ENCODE measurements at regions not wholly inside any gene's neighbourhood (a gene's known extent, or its start where the extent isn't known, plus 50 kb on each side); places are given as distances from the start of the nearest gene placed in this dataset.

DNA sequence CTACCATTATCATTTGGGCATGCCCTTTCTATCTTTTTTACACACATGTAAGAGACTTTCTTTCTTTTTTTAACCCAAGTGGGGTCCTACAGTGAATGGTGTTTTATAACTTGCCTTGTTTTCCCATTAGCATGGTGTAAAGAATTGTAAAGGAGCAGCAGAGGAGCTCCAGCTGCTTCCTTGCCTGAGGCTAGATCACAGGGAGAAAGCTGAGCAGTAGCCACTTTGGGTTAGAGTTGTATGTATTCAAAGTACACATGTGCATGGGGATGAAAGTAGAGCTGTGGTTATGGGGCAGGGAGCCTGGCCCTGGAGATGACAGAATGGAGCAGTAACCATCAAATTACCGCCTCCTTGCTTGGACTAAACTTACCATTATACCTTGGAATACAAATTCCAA, 231.1 kb upstream of the PDZRN3 start:
- TF ChIP-seq POLR2A (IDR thresholded peaks at IDR 0.05) (no peak), POLR2AphosphoS5 (IDR thresholded peaks at IDR 0.05) (no peak), EP300 (IDR thresholded peaks at IDR 0.05) (no peak)
- TF ChIP-seq, protein P1, sequence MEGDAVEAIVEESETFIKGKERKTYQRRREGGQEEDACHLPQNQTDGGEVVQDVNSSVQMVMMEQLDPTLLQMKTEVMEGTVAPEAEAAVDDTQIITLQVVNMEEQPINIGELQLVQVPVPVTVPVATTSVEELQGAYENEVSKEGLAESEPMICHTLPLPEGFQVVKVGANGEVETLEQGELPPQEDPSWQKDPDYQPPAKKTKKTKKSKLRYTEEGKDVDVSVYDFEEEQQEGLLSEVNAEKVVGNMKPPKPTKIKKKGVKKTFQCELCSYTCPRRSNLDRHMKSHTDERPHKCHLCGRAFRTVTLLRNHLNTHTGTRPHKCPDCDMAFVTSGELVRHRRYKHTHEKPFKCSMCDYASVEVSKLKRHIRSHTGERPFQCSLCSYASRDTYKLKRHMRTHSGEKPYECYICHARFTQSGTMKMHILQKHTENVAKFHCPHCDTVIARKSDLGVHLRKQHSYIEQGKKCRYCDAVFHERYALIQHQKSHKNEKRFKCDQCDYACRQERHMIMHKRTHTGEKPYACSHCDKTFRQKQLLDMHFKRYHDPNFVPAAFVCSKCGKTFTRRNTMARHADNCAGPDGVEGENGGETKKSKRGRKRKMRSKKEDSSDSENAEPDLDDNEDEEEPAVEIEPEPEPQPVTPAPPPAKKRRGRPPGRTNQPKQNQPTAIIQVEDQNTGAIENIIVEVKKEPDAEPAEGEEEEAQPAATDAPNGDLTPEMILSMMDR (IDR thresholded peaks at IDR 0.05), result no peak
- no peak overlapping the region for H3K4me3 ChIP-seq
- no peak for ATAC-seq (ENCODE audit: low FRiP score in 2 of 2)

DNA sequence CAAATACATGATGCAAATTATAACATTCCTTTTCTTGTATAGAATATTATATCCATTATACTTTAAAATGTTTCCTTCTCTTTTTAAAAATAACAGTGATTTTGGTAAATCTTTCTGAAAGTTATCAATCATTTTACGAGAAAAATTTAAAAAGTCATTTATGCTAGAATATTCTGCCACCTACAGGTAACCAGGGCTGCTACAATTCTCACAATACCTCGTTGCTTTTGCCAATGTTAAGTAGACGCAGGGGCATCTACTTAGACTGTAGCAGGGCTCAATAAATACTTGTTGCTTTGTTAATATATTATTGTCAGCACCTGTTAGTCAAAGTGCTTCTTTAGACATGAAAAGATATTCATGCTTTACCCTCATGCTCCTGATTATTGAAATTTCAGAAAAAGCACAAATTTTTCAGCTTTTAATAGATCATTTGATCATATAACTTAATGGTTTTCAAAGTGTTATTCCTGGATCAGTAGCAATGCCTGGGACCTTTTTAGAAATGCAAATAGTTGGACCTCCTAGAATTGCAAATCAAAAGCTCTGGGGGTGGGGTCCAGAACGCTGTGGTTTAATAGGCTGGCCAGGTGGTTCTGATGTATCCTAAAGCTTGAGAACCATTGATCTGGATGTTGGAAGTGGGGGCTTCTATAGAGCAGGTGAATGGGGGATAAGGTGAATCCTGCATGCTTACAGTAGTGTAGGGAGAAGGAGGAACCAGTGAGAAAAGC, 223.6 kb upstream of the PDZRN3 start:
- TF ChIP-seq POLR2AphosphoS5 (IDR thresholded peaks at IDR 0.05) (no peak), EP300 (IDR thresholded peaks at IDR 0.05) (no peak), POLR2A (IDR thresholded peaks at IDR 0.05) (no peak)
- TF ChIP-seq, protein P1 (IDR thresholded peaks at IDR 0.05), result peak in 2 of 6 experiments; percentile 33 to 45
- Histone ChIP-seq H3K9me3 (no peaks in the 10 kb centered on the region), H3K27ac (no peak overlapping the region), H3K36me3 (no peaks in the 10 kb centered on the region), H3K4me1 (no peaks in the 10 kb centered on the region), H3K27me3 (no peaks in the 10 kb centered on the region), H3K4me3 (no peak overlapping the region)
- DNase-seq, result no peak
- ATAC-seq (ENCODE audit: low FRiP score in 2 of 2), result no peak
- WGBS, 2 donors, result 17% methylated on average over 4 of the region's 4 CpGs

More for the DNA sequence above, 231.1 kb upstream of the PDZRN3 start:
- 87 to 95% methylated on average over 1 of the region's 1 CpG for WGBS, 2 donors
- H3K9me3 ChIP-seq, result no peaks in the 10 kb centered on the region
- DNase-seq, result no peak
- H3K36me3 ChIP-seq, result no peaks in the 10 kb centered on the region
- H3K27me3 ChIP-seq, result no peaks in the 10 kb centered on the region
- H3K4me1 ChIP-seq, result no peaks in the 10 kb centered on the region
- H3K27ac ChIP-seq, result no peak overlapping the region

DNA sequence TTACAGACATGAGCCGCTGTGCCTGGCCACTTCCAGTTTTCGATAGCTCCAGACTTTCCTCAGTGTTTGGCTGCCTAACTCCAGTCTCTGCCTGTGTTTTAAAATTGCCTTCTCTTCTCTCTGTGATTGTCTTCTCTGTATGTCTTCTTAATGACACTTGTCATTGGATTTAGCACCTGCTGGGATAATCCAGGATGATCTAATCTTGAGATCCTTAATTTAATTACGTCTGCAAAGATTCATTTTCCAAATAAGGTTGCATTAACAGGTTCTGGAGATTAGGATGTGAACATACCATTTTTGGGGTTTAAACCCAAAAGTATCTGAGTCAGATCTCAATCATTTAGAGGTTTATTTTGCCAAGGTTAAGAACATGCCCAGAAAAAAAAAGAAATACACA, 222.2 kb upstream of the PDZRN3 start:
- Histone ChIP-seq H3K9me3 (no peaks in the 10 kb centered on the region), H3K27me3 (no peaks in the 10 kb centered on the region), H3K36me3 (no peaks in the 10 kb centered on the region), H3K27ac (no peak overlapping the region), H3K4me1 (no peaks in the 10 kb centered on the region), H3K4me3 (no peak overlapping the region)
- no peak for DNase-seq
- WGBS, 2 donors, result 87 to 89% methylated on average over 3 of the region's 3 CpGs
- no peak for ATAC-seq (ENCODE audit: low FRiP score in 2 of 2)
- no peak for TF ChIP-seq EP300 (IDR thresholded peaks at IDR 0.05)
- TF ChIP-seq POLR2A (IDR thresholded peaks at IDR 0.05), result no peak
- no peak for TF ChIP-seq POLR2AphosphoS5 (IDR thresholded peaks at IDR 0.05)
- TF ChIP-seq, protein P1 (IDR thresholded peaks at IDR 0.05), result no peak

DNA sequence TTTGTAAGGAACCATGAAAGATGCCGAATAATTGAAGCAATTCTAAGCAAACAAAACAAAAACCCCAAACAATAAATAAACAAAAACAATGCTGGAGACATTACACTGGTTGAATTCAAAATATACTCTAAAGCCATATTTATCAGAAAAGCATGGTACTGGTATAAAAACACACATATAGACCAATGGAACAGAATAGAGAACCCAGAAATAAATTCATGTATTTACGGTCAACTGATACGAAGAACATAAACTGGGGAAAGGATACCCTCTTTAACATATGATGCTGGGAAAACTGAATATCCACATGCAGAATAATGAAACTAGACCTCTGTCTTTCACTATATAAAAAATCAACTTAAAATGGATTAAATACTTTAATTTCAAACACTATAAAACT, 214.3 kb upstream of the PDZRN3 start:
- H3K4me3 ChIP-seq, result no peak overlapping the region
- peaks cover 0 to 14% (median 4%) of the 10 kb centered on the region in 4 donors for H3K9me3 ChIP-seq
- ATAC-seq (ENCODE audit: low FRiP score in 2 of 2), result no peak
- no peaks in the 10 kb centered on the region for H3K27me3 ChIP-seq
- no peaks in the 10 kb centered on the region for H3K36me3 ChIP-seq
- WGBS, 2 donors, result 85 to 87% methylated on average over 3 of the region's 3 CpGs
- H3K27ac ChIP-seq, result no peak overlapping the region
- no peak for DNase-seq
- H3K4me1 ChIP-seq, result no peaks in the 10 kb centered on the region
- TF ChIP-seq, protein P1 (IDR thresholded peaks at IDR 0.05), result no peak
- no peak for TF ChIP-seq POLR2AphosphoS5 (IDR thresholded peaks at IDR 0.05)
- TF ChIP-seq EP300 (IDR thresholded peaks at IDR 0.05), result no peak
- TF ChIP-seq POLR2A (IDR thresholded peaks at IDR 0.05), result no peak

DNA sequence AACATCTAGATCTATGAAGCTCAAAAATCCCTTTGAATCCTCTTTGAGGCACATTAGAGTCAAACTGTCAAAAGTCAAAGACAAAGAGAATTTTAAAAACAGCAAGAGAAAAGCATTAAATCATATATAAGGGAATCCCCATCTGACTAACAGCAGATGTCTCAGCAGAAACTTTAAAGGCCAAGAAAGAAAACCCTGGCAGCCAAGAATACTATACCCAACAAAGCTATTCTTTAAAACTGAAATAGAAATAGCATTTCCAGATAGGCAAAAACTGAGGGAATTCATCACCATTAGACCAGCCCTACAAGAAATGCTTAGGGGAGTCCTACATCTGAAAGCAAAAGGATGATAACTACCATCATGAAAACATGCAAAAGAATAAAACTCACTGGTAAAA, 211.2 kb upstream of the PDZRN3 start:
- TF ChIP-seq EP300 (IDR thresholded peaks at IDR 0.05) (no peak), POLR2AphosphoS5 (IDR thresholded peaks at IDR 0.05) (no peak), POLR2A (IDR thresholded peaks at IDR 0.05) (no peak)
- TF ChIP-seq, protein P1 (IDR thresholded peaks at IDR 0.05), result no peak
- H3K4me1 ChIP-seq, result no peaks in the 10 kb centered on the region
- ATAC-seq (ENCODE audit: low FRiP score in 2 of 2) (no peak), DNase-seq (no peak)
- no peak overlapping the region for H3K27ac ChIP-seq
- no peak overlapping the region for H3K4me3 ChIP-seq
- no peaks in the 10 kb centered on the region for H3K27me3 ChIP-seq
- peaks cover 0 to 14% (median 4%) of the 10 kb centered on the region in 4 donors for H3K9me3 ChIP-seq
- no peaks in the 10 kb centered on the region for H3K36me3 ChIP-seq

Measured in upper lobe of left lung (tissue), 6 donors.